Trophoblast cell (in vitro differentiated cells and primary cell): ENCODE measurements at regions not wholly inside any gene's neighbourhood (a gene's known extent, or its start where the extent isn't known, plus 50 kb on each side); places are given as distances from the start of the nearest gene placed in this dataset.

Source experiments
- DNase-seq, 2 donors: peaks; one replicate each; pipeline ENCODE4 v3.0.0-alpha.2; 2016
- H2AFZ ChIP-seq: 2 replicates; pipeline ENCODE4 v1.6.1; 2013; ENCODE audit warnings: low read length, moderate library complexity, mild to moderate bottlenecking; ENCODE audit not compliant: insufficient read depth, poor library complexity
- H2AK5ac ChIP-seq: 2 replicates; pipeline ENCODE4 v1.6.1; 2013; ENCODE audit warnings: mild to moderate bottlenecking, low read length
- H2BK120ac ChIP-seq: 2 replicates; pipeline ENCODE4 v1.6.1; 2013; ENCODE audit warnings: low read length, mild to moderate bottlenecking, moderate library complexity; ENCODE audit not compliant: insufficient read depth, poor library complexity
- H2BK12ac ChIP-seq: 2 replicates; pipeline ENCODE4 v1.6.1; 2013; ENCODE audit warnings: mild to moderate bottlenecking, low read length, moderate library complexity
- H2BK5ac ChIP-seq: 2 replicates; pipeline ENCODE4 v1.6.1; 2013; ENCODE audit warnings: low read length, low read depth, moderate library complexity, mild to moderate bottlenecking; ENCODE audit not compliant: poor library complexity
- H3K14ac ChIP-seq: 2 replicates; pipeline ENCODE4 v1.6.1; 2013; ENCODE audit warnings: mild to moderate bottlenecking, low read length
- H3K18ac ChIP-seq: 2 replicates; pipeline ENCODE4 v1.6.1; 2013; ENCODE audit warnings: mild to moderate bottlenecking, low read length
- H3K23ac ChIP-seq: 2 replicates; pipeline ENCODE4 v1.6.1; 2013; ENCODE audit warnings: low read length
- H3K27ac ChIP-seq: 2 replicates; pipeline ENCODE4 v1.5.1; 2013; ENCODE audit warnings: low read depth, mild to moderate bottlenecking, inconsistent platforms, low read length, moderate library complexity
- H3K27me3 ChIP-seq: 2 replicates; pipeline ENCODE4 v1.6.1; 2013; ENCODE audit warnings: inconsistent platforms, mild to moderate bottlenecking, low read length, moderate library complexity; ENCODE audit not compliant: insufficient read depth
- H3K36me3 ChIP-seq, 2 experiments: 1 replicate in 1 of 2; 2 replicates in 1 of 2; pipeline ENCODE4 v1.6.1; 2013; ENCODE audit warnings: low read length in 2 of 2, mild to moderate bottlenecking in 2 of 2, moderate library complexity in 1 of 2; ENCODE audit not compliant: insufficient read depth in 2 of 2, control insufficient read depth in 1 of 2
- H3K4ac ChIP-seq: 2 replicates; pipeline ENCODE4 v1.6.1; 2013; ENCODE audit warnings: low read depth, mild to moderate bottlenecking, low read length, moderate library complexity
- H3K4me1 ChIP-seq, 2 experiments: 1 replicate in 1 of 2; 2 replicates in 1 of 2; pipeline ENCODE4 v1.6.1; 2013; ENCODE audit warnings: low read length in 2 of 2, mild to moderate bottlenecking in 2 of 2, moderate library complexity in 1 of 2; ENCODE audit not compliant: insufficient read depth in 2 of 2, control insufficient read depth in 1 of 2
- H3K4me2 ChIP-seq: 2 replicates; pipeline ENCODE4 v1.6.1; 2013; ENCODE audit warnings: inconsistent platforms, mild to moderate bottlenecking, low read length, moderate library complexity
- H3K4me3 ChIP-seq: 2 replicates; pipeline ENCODE4 v1.5.1; 2013; ENCODE audit warnings: mild to moderate bottlenecking, low read depth, low read length, inconsistent platforms
- H3K79me1 ChIP-seq: one replicate; pipeline ENCODE4 v1.6.1; 2013; ENCODE audit warnings: low read length
- H3K79me2 ChIP-seq: 2 replicates; pipeline ENCODE4 v1.6.1; 2013; ENCODE audit warnings: low read length, mild to moderate bottlenecking; ENCODE audit not compliant: control insufficient read depth, insufficient read depth, poor library complexity
- H3K9ac ChIP-seq: 2 replicates; pipeline ENCODE4 v1.6.1; 2013; ENCODE audit warnings: mild to moderate bottlenecking, low read length
- H3K9me3 ChIP-seq: 2 replicates; pipeline ENCODE4 v1.6.1; 2013; ENCODE audit warnings: low read depth, mild to moderate bottlenecking, control low read depth, inconsistent platforms, low read length; ENCODE audit not compliant: insufficient read depth
- H4K12ac ChIP-seq: 2 replicates; pipeline ENCODE4 v1.6.1; 2013; ENCODE audit warnings: low read depth, mild to moderate bottlenecking, low read length, moderate library complexity
- H4K8ac ChIP-seq: 2 replicates; pipeline ENCODE4 v1.6.1; 2013; ENCODE audit warnings: low read depth, mild to moderate bottlenecking, low read length, moderate library complexity
- H4K91ac ChIP-seq: one replicate; pipeline ENCODE4 v1.6.1; 2013; ENCODE audit warnings: low read depth, mild to moderate bottlenecking, low read length, moderate library complexity
- WGBS: extraction: QIAGEN DNeasy Blood & Tissue Kit; methylation state at CpG from one replicate; pipeline ENCODE4 v1.1.7; 2013; ENCODE audit warnings: missing lambda C conversion rate; ENCODE audit not compliant: insufficient read length, insufficient coverage; ENCODE audit errors: extremely low coverage; 5-methylcytosine and 5-hydroxymethylcytosine counted together

DNA sequence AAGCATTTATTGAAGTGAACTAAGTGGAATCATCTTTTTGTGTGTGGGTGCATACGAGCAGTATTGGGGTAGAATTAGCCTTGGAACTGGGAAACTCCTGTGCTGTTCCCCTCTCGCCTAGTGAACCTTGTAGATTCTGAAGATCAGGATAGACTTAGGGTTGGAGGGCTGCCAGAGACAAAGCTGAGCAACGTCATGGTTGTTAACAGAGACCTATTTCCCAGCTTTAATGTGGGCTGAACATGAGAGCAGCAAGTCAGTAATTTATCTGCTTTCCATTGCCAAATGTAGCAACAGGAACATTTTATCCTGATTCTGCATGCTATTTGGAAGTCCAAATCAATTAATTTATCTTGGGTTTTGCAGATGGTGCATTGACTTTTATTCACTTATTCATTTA is 246.6 kb downstream of the IL20RB start:
- no peak overlapping the region for H3K4me2 ChIP-seq
- H4K12ac ChIP-seq, result no peak overlapping the region
- no peaks in the 10 kb centered on the region for H3K27me3 ChIP-seq
- H3K79me2 ChIP-seq, result no peaks in the 10 kb centered on the region
- H3K23ac ChIP-seq, result no peak overlapping the region
- no peaks in the 10 kb centered on the region for H3K9me3 ChIP-seq
- no peak overlapping the region for H3K9ac ChIP-seq
- H3K18ac ChIP-seq, result no peak overlapping the region
- H2BK5ac ChIP-seq, result no peak overlapping the region
- no peak overlapping the region for H2BK12ac ChIP-seq
- H3K4ac ChIP-seq, result no peak overlapping the region
- no peaks in the 10 kb centered on the region for H3K36me3 ChIP-seq
- H3K4me1 ChIP-seq, result no peaks in the 10 kb centered on the region
- no peak overlapping the region for H4K8ac ChIP-seq
- DNase-seq, result no peak
- H2AFZ ChIP-seq, result no peak overlapping the region
- no peak overlapping the region for H3K4me3 ChIP-seq
- no peak overlapping the region for H2AK5ac ChIP-seq
- H4K91ac ChIP-seq, result no peak overlapping the region
- WGBS, result no CpG with 5 or more reads among the region's 3 CpGs
- no peaks in the 10 kb centered on the region for H3K79me1 ChIP-seq
- H2BK120ac ChIP-seq, result no peak overlapping the region
- H3K27ac ChIP-seq, result no peak overlapping the region
- no peak overlapping the region for H3K14ac ChIP-seq

DNA sequence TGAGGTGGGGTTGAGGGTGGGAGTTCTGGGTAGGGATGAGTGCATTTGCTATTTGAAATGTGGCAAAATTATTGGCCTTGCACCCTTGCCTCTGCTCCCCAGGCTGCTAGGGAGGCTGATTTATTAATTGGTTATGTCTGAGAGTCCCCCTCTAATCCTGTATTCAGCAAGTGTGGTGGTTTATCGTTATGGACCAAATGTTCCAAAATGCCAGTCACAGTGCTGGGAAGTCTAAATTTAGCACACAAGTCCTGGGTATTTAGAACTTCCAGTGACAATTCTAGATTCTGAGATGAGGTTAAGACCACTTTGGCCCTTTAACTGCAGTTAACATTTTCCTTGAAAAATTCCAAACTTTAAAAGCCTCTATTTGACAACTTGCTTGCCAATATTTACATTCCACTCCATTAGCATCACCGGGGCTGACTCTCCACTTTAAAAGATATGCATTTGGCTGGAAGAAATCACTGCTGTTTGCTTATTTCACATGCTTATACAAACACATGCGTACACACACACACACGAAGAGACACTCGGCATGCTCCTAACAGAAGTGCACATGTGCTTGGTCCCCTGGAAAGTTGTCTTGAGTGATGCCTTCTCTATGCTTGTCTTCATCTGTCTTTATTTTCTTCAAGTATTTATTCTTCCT is 247.7 kb downstream of the IL20RB start:
- DNase-seq, result no peak
- no CpG with 5 or more reads among the region's 5 CpGs for WGBS
- H4K8ac ChIP-seq, result no peak overlapping the region
- H3K79me1 ChIP-seq, result no peaks in the 10 kb centered on the region
- no peak overlapping the region for H3K14ac ChIP-seq
- H2BK120ac ChIP-seq, result no peak overlapping the region
- H2BK12ac ChIP-seq, result no peak overlapping the region
- no peaks in the 10 kb centered on the region for H3K36me3 ChIP-seq
- no peaks in the 10 kb centered on the region for H3K79me2 ChIP-seq
- H3K4me1 ChIP-seq, result no peaks in the 10 kb centered on the region
- H3K27me3 ChIP-seq, result no peaks in the 10 kb centered on the region
- H3K4ac ChIP-seq, result no peak overlapping the region
- H3K9me3 ChIP-seq, result no peaks in the 10 kb centered on the region
- H3K4me2 ChIP-seq, result no peak overlapping the region
- no peak overlapping the region for H2AFZ ChIP-seq
- no peak overlapping the region for H4K12ac ChIP-seq
- no peak overlapping the region for H3K4me3 ChIP-seq
- H2BK5ac ChIP-seq, result no peak overlapping the region
- no peak overlapping the region for H3K9ac ChIP-seq
- H2AK5ac ChIP-seq, result no peak overlapping the region
- H3K18ac ChIP-seq, result no peak overlapping the region
- no peak overlapping the region for H4K91ac ChIP-seq
- no peak overlapping the region for H3K27ac ChIP-seq
- no peak overlapping the region for H3K23ac ChIP-seq

DNA sequence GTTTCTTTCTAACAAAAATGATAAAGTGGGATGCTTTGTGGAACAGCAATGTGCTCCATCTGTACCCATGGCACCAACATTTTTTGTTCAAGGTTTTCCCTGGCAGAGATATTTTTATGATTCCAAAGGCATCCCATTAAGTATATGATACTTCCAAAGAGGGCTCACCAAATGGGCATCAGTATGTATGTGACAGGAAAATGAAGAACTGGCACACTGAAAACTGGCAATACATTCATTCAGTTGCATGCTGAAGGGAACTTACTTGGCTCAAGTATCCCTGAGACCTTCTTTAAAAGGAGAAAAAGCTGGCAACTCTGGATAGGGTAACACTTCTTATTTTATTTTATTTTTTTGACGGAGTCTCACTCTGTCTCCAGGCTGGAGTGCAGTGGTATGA is 249.8 kb downstream of the IL20RB start:
- H4K12ac ChIP-seq, result no peak overlapping the region
- no peaks in the 10 kb centered on the region for H3K36me3 ChIP-seq
- no peak overlapping the region for H4K8ac ChIP-seq
- H3K18ac ChIP-seq, result no peak overlapping the region
- H2AK5ac ChIP-seq, result no peak overlapping the region
- no peak overlapping the region for H3K4ac ChIP-seq
- no peak overlapping the region for H3K27ac ChIP-seq
- H3K4me2 ChIP-seq, result no peak overlapping the region
- H3K23ac ChIP-seq, result no peak overlapping the region
- H4K91ac ChIP-seq, result no peak overlapping the region
- no peak overlapping the region for H2BK120ac ChIP-seq
- no peak for DNase-seq
- H3K4me1 ChIP-seq, result no peaks in the 10 kb centered on the region
- H3K4me3 ChIP-seq, result no peak overlapping the region
- no peak overlapping the region for H2BK5ac ChIP-seq
- H3K14ac ChIP-seq, result no peak overlapping the region
- H3K27me3 ChIP-seq, result no peaks in the 10 kb centered on the region
- peaks cover 1% of the 10 kb centered on the region for H3K9me3 ChIP-seq
- H2BK12ac ChIP-seq, result no peak overlapping the region
- H3K9ac ChIP-seq, result no peak overlapping the region
- H3K79me1 ChIP-seq, result no peaks in the 10 kb centered on the region
- H3K79me2 ChIP-seq, result no peaks in the 10 kb centered on the region
- WGBS, result no CpG with 5 or more reads among the region's 1 CpG
- H2AFZ ChIP-seq, result no peak overlapping the region

DNA sequence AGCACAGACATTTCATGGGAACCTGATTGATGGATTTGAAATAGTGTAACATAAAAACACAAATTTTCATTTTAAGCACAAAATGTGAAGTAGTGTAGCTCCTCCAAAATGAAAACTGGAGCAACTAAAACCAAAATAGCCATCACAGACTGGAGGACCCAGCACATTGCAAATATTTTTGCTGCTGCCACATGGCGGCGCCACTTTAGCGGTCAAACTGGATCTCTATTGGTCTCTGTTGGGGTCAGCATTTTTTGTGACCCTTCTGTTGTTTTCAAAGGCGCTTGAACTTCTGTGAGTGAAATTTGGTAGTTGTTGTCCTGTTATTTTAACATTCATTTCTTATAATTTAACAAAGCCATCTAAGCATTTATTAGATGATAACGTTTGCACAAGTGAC is 259.9 kb downstream of the IL20RB start:
- H3K18ac ChIP-seq, result no peak overlapping the region
- no peak overlapping the region for H4K12ac ChIP-seq
- H3K36me3 ChIP-seq, result no peaks in the 10 kb centered on the region
- H2BK12ac ChIP-seq, result no peak overlapping the region
- H3K79me1 ChIP-seq, result no peaks in the 10 kb centered on the region
- no peaks in the 10 kb centered on the region for H3K79me2 ChIP-seq
- H3K4ac ChIP-seq, result no peak overlapping the region
- no peak overlapping the region for H2AFZ ChIP-seq
- H3K9me3 ChIP-seq, result no peaks in the 10 kb centered on the region
- no peaks in the 10 kb centered on the region for H3K27me3 ChIP-seq
- no peak overlapping the region for H3K4me3 ChIP-seq
- H3K23ac ChIP-seq, result no peak overlapping the region
- no peak overlapping the region for H3K14ac ChIP-seq
- H3K27ac ChIP-seq, result no peak overlapping the region
- H2BK5ac ChIP-seq, result no peak overlapping the region
- no peak overlapping the region for H3K9ac ChIP-seq
- peak in 1 of 2 donors; percentile 34 for DNase-seq
- H2AK5ac ChIP-seq, result no peak overlapping the region
- no peaks in the 10 kb centered on the region for H3K4me1 ChIP-seq
- no CpG with 5 or more reads among the region's 5 CpGs for WGBS
- H4K8ac ChIP-seq, result no peak overlapping the region
- H3K4me2 ChIP-seq, result no peak overlapping the region
- no peak overlapping the region for H4K91ac ChIP-seq
- H2BK120ac ChIP-seq, result no peak overlapping the region
